NCI-H748 (cell line): ENCODE measurements at regions not wholly inside any gene's neighbourhood (a gene's known extent, or its start where the extent isn't known, plus 50 kb on each side); places are given as distances from the start of the nearest gene placed in this dataset.

Experiments used
- DNase-seq: peaks from one replicate; lab custom pipeline; 2025; ENCODE audit not compliant: unreplicated experiment; lab: John Stamatoyannopoulos, UW

DNA sequence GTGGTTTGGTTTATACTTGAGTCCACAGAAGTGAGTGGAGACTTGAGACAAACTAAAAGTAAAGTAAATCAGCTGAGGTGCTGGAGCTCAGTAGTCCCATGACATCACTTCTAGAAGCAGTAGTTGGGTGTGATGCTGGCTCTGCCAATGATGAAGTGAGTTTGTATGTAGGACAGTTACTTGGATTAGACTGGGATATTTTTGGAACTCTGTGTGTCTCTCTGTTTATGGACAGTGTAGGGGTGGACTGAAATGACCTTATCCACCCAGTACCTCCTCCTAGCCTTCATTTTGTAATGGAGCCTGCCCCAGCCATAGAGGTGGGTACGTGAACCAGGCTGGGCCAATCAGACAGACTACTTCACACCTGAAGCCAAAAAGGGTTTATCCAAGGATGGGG, 52.2 kb downstream of the POLR1D start:
- DNase-seq, result no peak

DNA sequence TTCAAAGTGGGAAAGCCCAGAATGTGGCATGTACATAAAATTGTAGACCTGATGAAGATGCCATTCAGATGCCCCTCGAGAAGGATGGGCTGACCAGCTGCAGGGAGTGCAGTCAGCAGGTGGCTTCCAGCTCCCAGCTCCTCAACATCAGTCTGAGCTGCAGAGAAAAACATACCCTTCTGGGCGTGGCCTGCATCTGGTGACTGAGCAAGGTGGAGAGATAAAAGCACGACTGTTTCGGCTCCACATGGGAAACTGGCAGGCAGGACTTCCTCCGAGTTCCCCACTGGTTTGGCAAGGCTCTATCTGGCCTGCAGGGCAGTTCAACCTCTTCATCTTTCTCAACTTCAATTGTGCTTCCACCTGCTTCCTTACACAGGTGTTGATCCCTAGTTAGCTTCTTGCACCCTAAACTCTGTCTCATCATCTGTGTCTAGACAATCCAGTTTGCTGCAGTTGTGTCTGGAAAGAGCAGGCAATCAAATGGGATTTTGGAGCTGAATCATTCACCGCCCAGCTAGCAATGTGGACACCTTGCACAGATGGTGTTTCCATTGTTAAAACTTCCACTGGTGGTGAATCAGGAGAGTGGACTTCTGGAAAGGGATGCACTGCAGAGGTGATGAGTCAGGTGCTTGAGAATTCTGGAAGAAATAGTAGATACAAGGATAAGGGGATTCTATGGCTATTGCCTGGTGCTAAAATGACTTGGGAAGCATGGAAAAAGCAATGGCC, 56.8 kb downstream of the POLR1D start:
- peak; percentile 73 for DNase-seq

- no peak for DNase-seq
These were observed 57.7 kb downstream of the POLR1D start for GRCh38 chr13:27679396-27679795.

DNA sequence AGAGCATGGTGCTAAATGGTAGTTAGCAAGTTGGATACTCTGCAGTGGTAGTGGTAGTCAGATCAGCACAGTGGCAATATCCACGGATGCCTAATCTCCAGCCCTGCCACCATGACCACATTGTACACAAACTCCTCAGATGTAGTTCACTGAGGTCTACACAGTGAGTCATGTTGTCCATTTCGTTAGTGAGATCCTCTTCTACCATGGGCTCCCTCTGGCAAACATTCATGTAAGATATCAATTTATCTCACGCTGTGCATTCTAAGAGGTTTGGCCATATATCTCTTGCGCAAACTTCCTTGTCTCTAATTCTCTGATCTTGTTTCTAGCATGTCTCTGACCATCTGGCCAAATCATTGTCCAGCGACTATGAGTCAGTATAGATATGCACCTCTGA, 58.2 kb downstream of the POLR1D start:
- no peak for DNase-seq

DNA sequence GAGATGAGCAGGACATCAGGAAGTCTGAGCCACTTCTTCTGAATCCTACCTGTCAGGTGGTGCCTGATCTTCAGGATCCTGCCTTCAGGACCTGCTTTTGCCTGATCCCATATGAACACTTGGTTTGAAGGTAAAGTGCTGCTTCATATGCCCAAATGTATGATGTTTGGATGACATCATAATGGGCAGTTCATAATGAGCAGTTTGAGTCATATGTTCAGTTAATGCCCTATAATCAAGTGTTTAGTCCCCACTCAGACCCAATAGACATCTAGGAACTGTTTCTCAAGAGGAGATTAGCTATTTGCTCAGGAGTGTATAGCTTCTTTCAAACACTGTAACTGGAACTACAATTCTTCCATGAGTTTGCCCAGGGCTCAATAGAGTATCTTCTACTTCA, 58.8 kb downstream of the POLR1D start:
- no peak for DNase-seq

DNA sequence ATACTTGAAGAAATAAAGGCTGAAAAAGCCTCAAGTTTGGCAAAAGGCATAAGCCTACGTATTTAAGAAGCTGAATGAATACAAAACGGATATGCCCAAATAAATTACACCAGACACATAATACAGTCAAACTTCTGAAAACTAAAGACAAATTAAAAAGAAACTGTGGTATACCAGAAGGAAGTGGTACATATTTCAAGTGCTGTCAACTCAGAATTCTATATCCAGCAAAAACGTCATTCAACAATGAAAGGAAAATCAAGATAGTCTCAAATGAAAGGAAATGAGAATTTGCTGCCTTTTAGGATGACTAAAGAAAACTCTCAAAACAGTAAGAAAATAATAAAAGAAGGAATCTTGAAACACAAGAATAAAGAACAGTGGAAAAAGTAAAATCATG, 69.5 kb downstream of the POLR1D start:
- peak; percentile 23 for DNase-seq

DNA sequence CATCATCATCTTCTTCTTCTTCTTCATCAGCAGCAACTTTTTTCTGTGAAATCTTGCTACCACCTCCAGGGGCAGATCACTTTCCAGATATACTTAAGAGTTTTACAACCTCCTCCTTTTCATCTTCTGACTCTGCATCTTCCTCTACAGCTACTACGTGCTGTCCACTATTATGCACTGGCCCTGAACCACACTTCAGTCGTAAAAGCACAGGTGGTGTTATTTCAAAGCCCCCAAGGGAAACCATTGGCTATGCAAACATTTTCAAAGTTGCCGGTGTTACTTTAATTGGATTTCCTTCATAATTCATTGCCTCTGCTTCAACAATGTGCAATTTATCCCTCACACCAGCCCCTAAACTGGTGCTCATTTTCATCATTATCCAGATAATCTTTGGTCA, 75.0 kb downstream of the POLR1D start:
- peak; percentile 22 for DNase-seq

DNA sequence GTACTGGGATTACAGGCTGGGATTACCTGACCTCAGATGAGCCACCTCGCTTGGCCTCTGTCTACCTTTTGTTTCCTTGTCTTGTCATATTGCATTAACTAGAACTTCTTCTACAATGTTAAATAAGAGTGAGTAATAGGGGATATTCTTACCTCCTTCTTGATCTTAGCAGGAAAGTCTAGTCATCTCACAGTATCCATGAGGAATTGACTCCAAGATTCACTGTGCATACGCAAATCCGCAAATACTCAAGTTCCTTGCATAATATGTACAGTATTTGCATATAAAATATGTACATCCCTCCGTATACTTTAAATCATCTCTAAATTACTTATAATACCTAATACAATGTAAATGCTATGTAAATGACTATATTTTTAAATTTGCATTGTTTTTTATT, 78.3 kb downstream of the POLR1D start:
- DNase-seq, result no peak

DNA sequence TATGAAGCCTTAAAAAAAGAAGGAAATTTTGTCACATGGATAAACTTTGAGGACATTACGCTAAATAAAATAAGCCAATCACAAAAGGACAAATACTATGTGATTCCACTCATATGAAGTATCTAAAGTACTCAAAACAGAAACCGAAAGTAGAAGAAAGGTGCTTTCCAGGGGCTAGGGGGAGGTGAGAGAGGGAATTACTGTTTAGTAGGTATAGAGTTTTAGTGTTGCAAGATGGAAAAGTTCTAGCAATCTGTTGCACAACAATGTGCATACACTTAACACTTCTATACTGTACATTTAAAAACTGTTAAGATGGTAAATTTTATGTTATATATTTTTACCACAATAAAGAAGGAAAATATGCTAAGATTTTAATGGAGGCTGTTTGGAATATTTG, 83.0 kb downstream of the POLR1D start:
- DNase-seq, result peak; percentile 20

GRCh38 chr13:27708325-27708724, 84.0 kb upstream of the GSX1 start:
- DNase-seq, result no peak

GRCh38 chr13:27709779-27710178, 82.5 kb upstream of the GSX1 start:
- DNase-seq, result no peak

DNA sequence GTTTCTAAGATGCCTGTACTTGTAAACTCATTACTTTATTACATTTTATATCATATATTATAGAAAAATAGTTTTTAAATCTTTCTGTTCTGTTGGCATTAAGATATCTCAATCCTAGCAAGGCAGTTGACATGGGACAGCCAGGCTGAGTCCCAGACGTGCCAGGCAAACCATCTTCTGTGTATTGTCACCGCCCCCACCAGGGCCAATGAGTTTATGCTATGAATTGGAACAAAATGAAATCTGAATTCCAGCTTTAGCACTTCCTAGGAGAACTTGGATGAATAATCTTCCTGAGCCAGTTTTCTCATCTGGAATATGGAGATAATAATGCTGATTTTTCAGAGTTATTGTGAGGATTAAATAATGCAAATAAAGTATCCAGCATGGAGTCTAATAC, 79.9 kb upstream of the GSX1 start:
- DNase-seq, result peak; percentile 26

- no peak for DNase-seq
These were observed 78.5 kb upstream of the GSX1 start for GRCh38 chr13:27713767-27714166.

GRCh38 chr13:27721681-27722080, 70.6 kb upstream of the GSX1 start:
- DNase-seq, result no peak

DNA sequence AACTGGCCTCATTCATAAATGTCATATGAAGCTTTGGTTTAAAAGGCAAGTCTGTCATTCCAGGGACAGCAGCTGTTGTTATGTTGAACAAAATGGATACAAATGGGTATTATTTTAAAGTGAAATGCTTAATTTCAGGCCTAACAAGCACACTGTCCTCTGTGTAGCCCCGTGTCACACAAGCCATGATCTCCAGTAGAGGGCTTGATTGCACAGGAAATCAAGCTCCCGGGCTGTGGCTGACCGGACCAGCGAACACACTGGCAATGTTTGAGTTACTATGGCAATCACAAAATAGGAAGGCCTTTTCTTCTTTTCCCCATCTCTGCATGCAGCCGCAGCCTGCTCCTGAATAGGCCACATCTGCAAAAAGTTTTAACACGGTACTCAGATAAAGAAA, 64.0 kb upstream of the GSX1 start:
- peak; percentile 36 for DNase-seq

- DNase-seq, result no peak
These were observed 62.1 kb upstream of the GSX1 start for GRCh38 chr13:27730191-27730590.
